HG02885 (cell line): ENCODE measurements at regions not wholly inside any gene's neighbourhood (a gene's known extent, or its start where the extent isn't known, plus 50 kb on each side); places are given as distances from the start of the nearest gene placed in this dataset.

Experiments
- ATAC-seq: cut with Tn5 transposase; IDR thresholded peaks from one replicate; pipeline ENCODE4 v1.9.1; 2021; ENCODE audit warnings: mild to moderate bottlenecking; ENCODE audit not compliant: unreplicated experiment, poor library complexity

DNA sequence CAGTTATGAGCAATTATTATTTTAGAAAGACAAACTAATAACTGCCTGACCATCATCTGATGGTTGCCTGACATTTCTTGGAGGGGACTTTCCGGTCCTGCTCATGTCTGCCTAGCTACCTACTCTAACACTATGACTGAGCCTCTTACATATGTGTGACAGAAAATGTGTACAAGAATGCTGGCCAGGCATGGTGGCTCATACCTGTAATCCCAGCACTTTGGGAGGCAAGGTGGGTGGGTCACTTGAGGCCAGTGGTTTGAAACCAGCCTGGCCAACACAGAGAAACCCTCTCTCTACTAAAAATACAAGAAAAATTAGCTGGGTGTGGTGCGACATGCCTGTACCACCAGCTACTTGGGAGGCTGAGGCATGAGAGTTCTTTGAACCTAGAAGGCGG lies 666.3 kb downstream of the KCNJ3 start:
- no peak for ATAC-seq

GRCh38 chr2:155363349-155363888 lies 664.9 kb downstream of the KCNJ3 start:
- no peak for ATAC-seq

DNA sequence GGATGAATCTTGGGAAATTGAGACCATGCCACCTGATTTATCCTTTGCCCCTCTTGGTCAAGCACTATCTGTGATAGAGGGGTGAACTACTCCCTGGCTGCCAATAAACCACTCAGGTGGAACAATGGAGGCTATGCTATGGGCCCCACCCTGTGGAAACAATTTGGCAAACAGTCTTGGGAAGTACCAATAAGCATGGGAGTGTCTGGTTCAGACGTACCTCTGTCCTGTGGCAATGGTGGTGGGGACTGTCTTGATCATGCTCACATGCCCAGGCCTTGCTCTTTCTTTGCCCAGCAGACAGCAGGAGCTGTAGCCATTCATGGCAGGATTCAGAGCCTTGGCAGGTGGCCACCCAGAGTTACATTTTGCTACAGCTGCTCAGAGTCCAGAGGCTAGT lies 658.7 kb downstream of the KCNJ3 start:
- no peak for ATAC-seq

GRCh38 chr2:155356250-155356649 lies 657.8 kb downstream of the KCNJ3 start:
- no peak for ATAC-seq

DNA sequence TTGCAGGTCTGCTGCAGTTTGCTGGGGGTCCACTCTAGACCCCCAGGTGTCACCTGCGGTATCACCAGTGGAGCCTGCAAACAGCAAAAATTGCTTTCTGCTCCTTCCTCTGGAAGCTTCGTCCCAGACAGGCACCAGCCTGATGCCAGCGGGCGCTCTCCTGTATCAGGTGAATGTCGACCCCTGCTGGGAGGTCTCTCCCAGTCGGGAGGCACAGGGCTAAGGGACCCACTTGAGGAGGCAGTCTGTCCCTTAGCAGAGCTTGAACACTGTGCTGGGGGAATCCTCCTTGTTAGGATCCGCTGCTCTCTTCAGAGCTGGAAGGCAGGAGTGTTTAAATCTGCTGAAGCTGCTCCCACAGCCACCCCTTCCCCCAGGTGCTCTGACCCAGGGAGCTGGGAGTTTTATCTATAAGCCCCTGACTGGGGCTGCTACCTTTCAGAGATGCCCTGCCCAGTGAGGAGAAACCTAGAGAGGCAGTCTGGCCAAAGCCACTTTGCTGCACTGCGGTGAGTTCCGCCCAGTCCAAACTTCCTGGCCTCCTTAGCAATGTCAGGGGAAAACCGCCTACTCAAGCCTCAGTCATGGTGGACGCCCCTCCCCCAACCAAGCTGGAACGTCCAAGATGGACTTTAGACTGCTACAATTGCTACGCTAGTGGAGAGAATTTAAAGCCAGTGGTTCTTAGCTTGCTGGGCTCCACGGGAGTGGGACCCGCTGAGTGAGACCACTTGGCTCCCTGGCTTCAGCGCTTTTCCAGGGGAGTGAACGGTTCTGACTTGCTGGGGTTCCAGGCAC lies 652.5 kb downstream of the KCNJ3 start:
- no peak for ATAC-seq

DNA sequence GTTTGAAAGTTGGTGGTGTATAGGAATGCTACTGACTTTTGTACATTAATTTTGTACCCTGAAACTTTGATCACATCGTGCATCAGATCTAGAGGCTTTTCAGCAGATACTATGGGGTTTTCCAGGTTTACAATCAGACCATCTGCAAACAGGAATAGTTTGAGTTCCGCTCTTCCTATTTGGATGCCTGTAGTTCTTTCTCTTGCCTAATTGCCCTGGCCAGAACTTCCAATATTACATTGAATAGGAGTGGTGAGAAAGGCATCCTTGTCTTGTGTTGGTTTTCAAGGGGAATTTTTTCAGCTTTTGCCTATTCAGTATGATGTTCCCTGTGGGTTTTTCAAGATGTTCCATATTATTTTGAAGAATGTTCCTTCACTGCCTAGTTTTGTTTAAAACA lies 633.5 kb downstream of the KCNJ3 start:
- ATAC-seq: no peak

DNA sequence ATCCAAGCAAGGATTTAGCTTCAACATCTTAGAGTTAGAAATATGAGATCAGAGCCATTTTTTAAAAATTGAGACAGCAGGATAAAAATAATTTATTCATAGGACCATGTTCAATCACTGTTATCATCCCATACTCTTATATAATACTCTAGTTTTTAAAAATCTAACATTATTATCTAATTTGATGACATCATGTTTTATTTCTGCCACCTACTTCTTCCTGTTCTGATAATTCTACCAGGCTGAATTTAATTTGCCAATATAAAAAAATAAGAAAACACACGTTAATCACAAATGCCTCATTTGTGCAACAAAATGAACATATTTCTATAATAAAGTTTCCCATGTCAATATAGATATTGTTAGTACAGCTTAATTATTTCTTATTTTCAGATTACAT lies 621.7 kb downstream of the KCNJ3 start:
- no peak for ATAC-seq

- no peak for ATAC-seq
Measured at GRCh38 chr2:155318710-155319109, 620.2 kb downstream of the KCNJ3 start.

GRCh38 chr2:155315768-155316167 lies 617.3 kb downstream of the KCNJ3 start:
- ATAC-seq: no peak

GRCh38 chr2:155310589-155310988 lies 612.1 kb downstream of the KCNJ3 start:
- ATAC-seq: peak; percentile 62

GRCh38 chr2:155309483-155309882 lies 611.0 kb downstream of the KCNJ3 start:
- no peak for ATAC-seq

- ATAC-seq: peak; percentile 53
Measured at GRCh38 chr2:155308367-155309009, 610.0 kb downstream of the KCNJ3 start.

GRCh38 chr2:155301221-155301620 lies 602.7 kb downstream of the KCNJ3 start:
- ATAC-seq: no peak

GRCh38 chr2:155298001-155298400 lies 599.5 kb downstream of the KCNJ3 start:
- ATAC-seq: no peak

GRCh38 chr2:155294358-155294757 lies 595.9 kb downstream of the KCNJ3 start:
- no peak for ATAC-seq

- ATAC-seq: no peak
Measured at GRCh38 chr2:155281907-155282306, 583.4 kb downstream of the KCNJ3 start.

DNA sequence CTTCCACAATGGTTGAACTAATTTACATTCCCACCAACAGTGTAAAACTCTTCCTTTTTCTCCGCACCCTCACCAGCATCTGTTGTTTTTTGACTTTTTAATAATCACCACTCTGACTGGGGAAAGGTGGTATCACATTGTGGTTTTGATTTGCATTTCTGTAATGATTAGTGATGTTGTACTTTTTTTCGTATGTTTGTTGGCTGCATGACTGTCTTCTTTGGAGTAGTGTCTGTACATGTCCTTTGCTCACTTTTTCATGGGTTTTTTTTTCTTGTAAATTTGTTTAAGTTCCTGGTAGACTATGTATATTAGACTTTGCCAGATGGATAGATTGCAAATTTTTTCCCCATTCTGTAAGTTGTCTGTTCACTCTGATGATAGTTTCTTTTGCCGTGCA lies 574.8 kb downstream of the KCNJ3 start:
- ATAC-seq: no peak

GRCh38 chr2:155266583-155266982 lies 568.1 kb downstream of the KCNJ3 start:
- peak; percentile 69 for ATAC-seq

DNA sequence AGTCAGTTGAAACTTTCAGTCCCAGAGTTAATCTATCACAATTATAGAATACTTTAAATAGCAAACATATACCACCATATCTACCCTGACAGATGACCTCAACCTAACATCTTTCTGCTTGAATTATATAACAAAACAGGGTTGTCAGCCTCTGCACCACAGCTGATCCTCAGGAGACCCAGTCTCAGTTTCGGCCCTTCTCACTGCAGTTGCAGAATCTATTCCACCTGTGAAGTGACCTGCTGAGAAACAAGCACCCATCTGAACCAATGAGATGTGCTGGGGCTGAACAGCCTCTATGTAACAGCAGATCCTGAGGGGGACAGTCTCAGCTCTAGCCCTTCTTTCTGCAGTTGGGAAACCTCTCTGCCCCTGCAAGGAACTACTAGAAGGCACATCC lies 567.6 kb downstream of the KCNJ3 start:
- ATAC-seq: peak; percentile 22

DNA sequence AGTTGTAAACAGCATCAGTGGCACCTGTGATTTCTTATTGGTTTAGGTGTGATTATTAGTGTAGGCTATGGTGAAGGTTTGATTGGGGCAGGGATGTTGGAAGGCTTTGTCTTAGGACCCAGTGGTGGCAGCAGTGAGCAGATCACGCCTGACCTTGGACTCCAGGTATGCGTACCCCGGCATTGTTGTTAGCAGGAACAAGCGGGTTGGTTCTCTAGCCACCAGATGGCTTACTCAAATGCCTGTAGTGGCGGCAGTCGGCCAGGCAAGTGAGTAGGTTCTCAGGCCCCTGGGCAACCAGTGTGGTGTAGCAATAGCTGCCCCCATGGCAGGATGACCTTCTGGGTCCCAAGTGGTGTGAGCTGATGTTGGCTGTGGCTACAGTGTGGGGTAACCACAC lies 558.3 kb downstream of the KCNJ3 start:
- no peak for ATAC-seq

DNA sequence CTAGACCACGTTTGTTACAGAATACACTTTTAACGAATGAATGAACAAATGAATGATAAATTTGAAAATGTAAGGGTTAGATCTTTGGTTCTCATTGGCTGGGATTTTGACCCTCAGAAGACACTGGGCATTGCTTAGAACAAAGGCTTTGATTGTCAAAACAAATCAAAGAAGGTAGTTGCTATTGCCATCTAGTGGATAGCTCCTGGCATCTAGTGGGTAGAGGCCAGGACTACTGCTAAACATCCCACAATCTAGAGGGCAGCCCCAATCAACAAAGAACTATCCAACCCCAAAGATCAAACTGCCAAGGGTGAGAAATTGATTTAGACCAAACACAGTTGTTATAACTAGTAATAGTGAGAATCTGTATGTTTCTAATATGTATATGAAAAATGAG lies 552.3 kb downstream of the KCNJ3 start:
- peak; percentile 84 for ATAC-seq

- ATAC-seq: no peak
Measured at GRCh38 chr2:155240176-155240575, 541.7 kb downstream of the KCNJ3 start.
